ENCODE measurements at regions not wholly inside any gene's neighbourhood (a gene's known extent, or its start where the extent isn't known, plus 50 kb on each side); places are given as distances from the start of the nearest gene placed in this dataset.

GRCh38 chr3:31440878-31441277 is 91.8 kb upstream of the STT3B start:
- TF ChIP-seq CTCF (IDR thresholded peaks at IDR 0.05), result no peak
- Histone ChIP-seq H3K27ac (no peak overlapping the region), H3K36me3 (no peaks in the 10 kb centered on the region), H3K9ac (ENCODE audit: low read depth in 2 of 2, low read length in 2 of 2) (no peak overlapping the region), H3K27me3 (no peaks in the 10 kb centered on the region), H3K4me1 (no peaks in the 10 kb centered on the region), H3K9me3 (no peaks in the 10 kb centered on the region), H3K4me3 (no peak overlapping the region)
- DNase-seq, result no peak
- intact Hi-C loops (cut with DNase I), result no loop called here

GRCh38 chr3:31442755-31443154 is 90.0 kb upstream of the STT3B start:
- no peaks in the 10 kb centered on the region for H3K36me3 ChIP-seq
- intact Hi-C loops (cut with DNase I), result no loop called here
- H3K9ac ChIP-seq (ENCODE audit: low read depth in 2 of 2, low read length in 2 of 2), result no peak overlapping the region
- H3K27ac ChIP-seq, result no peak overlapping the region
- DNase-seq, result no peak
- no peak overlapping the region for H3K4me3 ChIP-seq
- TF ChIP-seq CTCF (IDR thresholded peaks at IDR 0.05), result no peak
- H3K27me3 ChIP-seq, result no peaks in the 10 kb centered on the region
- H3K9me3 ChIP-seq, result no peaks in the 10 kb centered on the region
- H3K4me1 ChIP-seq, result no peaks in the 10 kb centered on the region

- peak; percentile 38 for DNase-seq
- intact Hi-C loops (cut with DNase I), result no loop called here
- Histone ChIP-seq H3K9ac (ENCODE audit: low read depth in 2 of 2, low read length in 2 of 2) (no peak overlapping the region), H3K4me3 (no peak overlapping the region), H3K27me3 (no peaks in the 10 kb centered on the region), H3K36me3 (no peaks in the 10 kb centered on the region), H3K4me1 (no peaks in the 10 kb centered on the region), H3K27ac (no peak overlapping the region), H3K9me3 (no peaks in the 10 kb centered on the region)
- TF ChIP-seq CTCF (IDR thresholded peaks at IDR 0.05), result no peak
These were observed 88.2 kb upstream of the STT3B start for GRCh38 chr3:31444220-31445142.

GRCh38 chr3:31445701-31446100 is 87.0 kb upstream of the STT3B start:
- intact Hi-C loops (cut with DNase I), result no loop called here
- Histone ChIP-seq H3K36me3 (no peaks in the 10 kb centered on the region), H3K27ac (no peak overlapping the region), H3K27me3 (no peaks in the 10 kb centered on the region), H3K9ac (ENCODE audit: low read depth in 2 of 2, low read length in 2 of 2) (no peak overlapping the region), H3K9me3 (no peaks in the 10 kb centered on the region), H3K4me1 (no peaks in the 10 kb centered on the region), H3K4me3 (no peak overlapping the region)
- DNase-seq, result no peak
- TF ChIP-seq CTCF (IDR thresholded peaks at IDR 0.05), result no peak

DNA sequence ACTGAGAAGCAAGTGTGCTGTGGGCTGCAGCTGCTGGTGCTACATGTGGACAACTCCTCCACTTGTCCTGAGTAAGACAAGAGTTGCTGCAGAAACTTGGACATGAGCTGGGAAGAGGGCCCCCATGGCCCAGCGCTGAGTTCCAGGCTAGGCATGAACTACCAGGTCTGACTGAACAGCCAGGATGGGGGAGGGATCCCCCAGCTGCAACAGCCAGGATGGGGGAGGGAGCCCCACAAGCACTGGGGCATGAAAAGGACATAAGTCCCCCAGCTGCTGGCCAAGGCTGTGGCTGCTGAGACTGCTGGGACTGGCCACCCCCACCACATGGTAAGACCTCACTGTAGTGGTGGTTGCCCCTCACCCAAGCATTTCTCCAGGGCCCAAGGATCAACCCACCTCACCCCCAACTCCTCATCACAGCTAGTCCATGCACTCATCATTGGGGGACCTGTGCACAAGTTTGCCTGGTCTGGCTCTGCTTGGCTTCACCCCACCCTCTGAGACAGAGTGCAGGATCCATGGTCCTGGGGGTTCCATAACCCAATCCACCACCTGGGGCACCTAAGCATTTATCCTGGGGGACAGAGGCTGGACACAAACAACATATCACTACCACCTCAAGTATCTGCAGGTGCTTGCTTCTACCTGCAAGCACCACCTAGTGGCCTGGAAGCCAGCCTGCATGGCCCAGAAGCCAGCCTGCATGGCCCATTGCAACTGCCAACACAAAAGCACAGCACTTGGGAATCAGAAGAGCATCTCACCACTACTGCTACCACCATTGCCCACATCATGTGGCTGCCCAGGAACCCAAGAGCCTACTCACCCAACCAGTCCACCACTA is 84.5 kb upstream of the STT3B start:
- peak; percentile 57 for TF ChIP-seq CTCF (IDR thresholded peaks at IDR 0.05)
- Histone ChIP-seq H3K4me3 (no peak overlapping the region), H3K4me1 (no peaks in the 10 kb centered on the region), H3K27ac (no peak overlapping the region), H3K27me3 (no peaks in the 10 kb centered on the region), H3K9ac (ENCODE audit: low read depth in 2 of 2, low read length in 2 of 2) (no peak overlapping the region), H3K36me3 (no peaks in the 10 kb centered on the region), H3K9me3 (no peaks in the 10 kb centered on the region)
- peak; percentile 42 for DNase-seq
- intact Hi-C loops (cut with DNase I), result no loop called here
